ENCODE measurements at regions not wholly inside any gene's neighbourhood (a gene's known extent, or its start where the extent isn't known, plus 50 kb on each side); places are given as distances from the start of the nearest gene placed in this dataset.
A peak's percentile ranks its signal among the peaks of the same experiment; 100 is the strongest.

DNA sequence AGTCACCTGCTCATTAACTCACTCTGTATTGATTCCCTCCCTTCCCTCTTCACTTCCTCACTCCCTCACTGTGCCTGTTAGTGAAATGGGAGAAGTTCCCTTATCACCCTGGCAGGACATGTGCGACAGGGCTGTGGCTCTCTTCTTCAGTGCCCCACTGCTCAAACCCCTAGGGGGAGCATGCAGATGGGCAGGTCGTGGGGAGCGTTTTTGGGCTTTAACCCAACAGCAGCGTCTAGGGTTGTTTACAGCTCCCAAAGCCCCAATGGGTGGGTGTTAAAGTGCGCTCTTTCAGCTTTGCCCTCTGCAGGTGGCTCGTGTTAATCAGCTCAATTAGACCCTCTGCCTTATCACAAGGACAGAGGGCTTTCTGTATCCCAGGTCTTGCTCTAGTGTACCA is 447.8 kb upstream of the PROK2 start:
- Histone ChIP-seq H3K9me3 (replicated peaks) (no peaks in the 10 kb centered on the region), H3K27ac (no peak overlapping the region), H3K4me3 (no peak overlapping the region), H3K36me3 (no peaks in the 10 kb centered on the region), H3K27me3 (replicated peaks) (no peaks in the 10 kb centered on the region), H3K4me1 (replicated peaks) (peaks cover 3% of the 10 kb centered on the region; the same call in 1 of the 2 replicates)
- DNase-seq (ENCODE audit: low read depth in 1 of 2, low spot score in 2 of 2) = no peak

DNA sequence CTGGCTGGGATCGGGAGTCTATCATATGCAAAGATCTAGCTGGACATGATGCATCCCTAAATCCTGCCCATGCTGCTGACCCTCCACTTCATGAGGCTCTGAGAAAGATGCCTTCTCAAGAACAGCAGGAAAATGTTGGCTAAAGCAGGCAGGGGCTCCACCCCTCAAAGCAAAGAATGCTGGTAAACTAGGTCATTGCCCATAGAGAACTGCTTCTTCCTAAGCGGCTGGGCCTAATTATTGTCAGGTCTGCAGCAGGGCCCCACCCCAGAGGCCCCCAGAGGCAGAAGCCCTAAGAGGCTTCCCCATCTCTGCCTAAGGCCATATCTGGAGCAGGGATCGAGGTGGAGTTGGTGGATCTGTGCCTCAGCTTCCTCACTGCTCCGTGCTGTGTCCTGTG is 447.4 kb upstream of the PROK2 start:
- no peak overlapping the region for H3K4me3 ChIP-seq
- H3K4me1 ChIP-seq (replicated peaks) = no peaks in the 10 kb centered on the region; the same call in 1 of the 2 replicates
- no peaks in the 10 kb centered on the region for H3K36me3 ChIP-seq
- no peak overlapping the region for H3K27ac ChIP-seq
- H3K9me3 ChIP-seq (replicated peaks) = no peaks in the 10 kb centered on the region
- no peaks in the 10 kb centered on the region for H3K27me3 ChIP-seq (replicated peaks)
- no peak for DNase-seq (ENCODE audit: low read depth in 1 of 2, low spot score in 2 of 2)

DNA sequence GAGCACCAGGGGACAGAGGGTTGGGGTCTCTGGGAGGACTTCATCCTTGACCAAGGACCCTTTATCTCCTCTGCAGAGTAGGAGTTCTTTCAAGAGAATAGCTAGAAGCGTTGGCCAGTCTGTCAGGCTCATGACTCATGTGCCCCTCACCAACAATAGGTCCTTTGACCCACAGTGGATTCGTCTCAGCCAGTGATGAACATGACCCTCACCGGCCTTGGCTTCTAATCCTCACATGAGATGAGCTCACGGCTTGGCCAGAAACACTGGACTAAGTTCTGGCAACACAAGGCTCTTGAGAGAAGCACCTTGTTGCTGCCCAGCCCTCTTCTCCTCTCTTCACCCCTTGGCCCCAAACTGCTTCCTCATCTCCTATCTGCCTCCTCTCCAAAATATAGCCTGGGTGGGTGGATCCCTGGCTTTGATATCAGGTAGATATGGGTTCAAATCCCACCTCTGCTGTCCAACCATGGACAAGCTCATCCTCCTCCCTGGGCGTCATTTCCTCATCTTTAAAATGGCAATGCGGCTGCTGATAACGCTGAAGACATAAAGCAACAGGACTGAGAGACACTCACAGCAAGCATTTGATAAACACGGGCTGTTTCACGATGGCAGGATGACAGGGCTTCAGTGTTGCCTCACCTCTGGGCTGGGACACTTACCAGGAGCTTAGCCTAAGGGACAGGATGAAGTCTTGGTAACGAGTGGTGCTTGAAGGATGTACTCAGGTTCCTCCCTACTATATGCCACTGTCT is 446.7 kb upstream of the PROK2 start:
- Histone ChIP-seq H3K4me3 (no peak overlapping the region), H3K9me3 (replicated peaks) (no peaks in the 10 kb centered on the region), H3K27ac (no peak overlapping the region), H3K27me3 (replicated peaks) (no peaks in the 10 kb centered on the region), H3K4me1 (replicated peaks) (no peaks in the 10 kb centered on the region), H3K36me3 (no peaks in the 10 kb centered on the region)
- DNase-seq (ENCODE audit: low read depth in 1 of 2, low spot score in 2 of 2) = no peak

DNA sequence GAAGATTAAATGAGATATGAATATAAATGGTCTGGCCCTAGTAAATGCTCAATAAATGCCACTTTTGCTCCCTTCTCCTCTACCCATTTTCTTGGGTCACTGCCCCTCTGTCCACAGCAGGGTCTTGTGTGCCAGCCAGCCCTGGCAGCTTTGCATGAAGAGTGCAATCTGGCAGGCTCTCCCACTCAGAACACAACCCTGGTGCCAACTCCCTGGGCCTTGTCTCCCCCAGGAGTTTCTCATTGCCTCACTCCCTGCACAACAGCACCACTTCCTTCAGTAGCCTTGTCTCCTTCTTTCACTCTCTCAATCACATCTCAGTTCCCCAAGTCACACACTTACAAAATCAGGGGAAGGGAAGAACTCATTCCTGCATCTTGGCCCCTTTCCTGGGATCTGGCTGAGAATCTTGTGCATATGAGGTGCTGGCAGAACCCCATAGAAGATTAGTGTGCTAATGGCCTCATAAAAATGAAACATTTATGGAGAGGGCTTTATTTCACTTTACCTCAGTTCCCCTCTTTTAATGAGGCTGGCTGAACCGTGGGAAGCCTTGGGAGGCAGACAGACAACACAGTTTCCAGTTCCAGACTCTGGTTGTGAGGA is 445.9 kb upstream of the PROK2 start:
- Histone ChIP-seq H3K27ac (no peak overlapping the region), H3K27me3 (replicated peaks) (no peaks in the 10 kb centered on the region), H3K4me3 (no peak overlapping the region), H3K36me3 (no peaks in the 10 kb centered on the region), H3K9me3 (replicated peaks) (0 out of 2 replicates have a peak, but pooled peaks cover 3% of the 10 kb centered on the region), H3K4me1 (replicated peaks) (no peaks in the 10 kb centered on the region)
- no peak for DNase-seq (ENCODE audit: low read depth in 1 of 2, low spot score in 2 of 2)

DNA sequence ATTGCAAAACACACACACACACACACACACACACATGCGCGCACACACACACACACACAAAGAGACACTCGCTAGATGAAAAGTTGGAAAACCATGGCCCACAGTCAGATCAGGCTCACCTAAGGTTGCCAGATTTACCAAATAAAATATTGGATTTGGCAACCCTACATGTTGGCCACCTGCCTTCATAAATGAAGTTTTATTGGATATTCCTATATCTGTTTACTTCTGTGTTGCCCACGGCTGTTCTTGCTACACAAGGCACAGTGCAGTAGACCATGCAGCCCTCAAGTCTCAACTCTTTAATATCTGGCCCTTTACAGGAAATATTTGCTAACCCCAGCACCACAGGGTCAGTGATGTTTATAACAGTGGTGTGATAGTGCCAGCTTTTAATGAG is 445.0 kb upstream of the PROK2 start:
- DNase-seq (ENCODE audit: low read depth in 1 of 2, low spot score in 2 of 2) = no peak
- Histone ChIP-seq H3K27ac (no peak overlapping the region), H3K27me3 (replicated peaks) (no peaks in the 10 kb centered on the region), H3K4me1 (replicated peaks) (no peaks in the 10 kb centered on the region), H3K4me3 (no peak overlapping the region), H3K9me3 (replicated peaks) (peaks cover 3% of the 10 kb centered on the region; the same call in 1 of the 2 replicates), H3K36me3 (no peaks in the 10 kb centered on the region)

DNA sequence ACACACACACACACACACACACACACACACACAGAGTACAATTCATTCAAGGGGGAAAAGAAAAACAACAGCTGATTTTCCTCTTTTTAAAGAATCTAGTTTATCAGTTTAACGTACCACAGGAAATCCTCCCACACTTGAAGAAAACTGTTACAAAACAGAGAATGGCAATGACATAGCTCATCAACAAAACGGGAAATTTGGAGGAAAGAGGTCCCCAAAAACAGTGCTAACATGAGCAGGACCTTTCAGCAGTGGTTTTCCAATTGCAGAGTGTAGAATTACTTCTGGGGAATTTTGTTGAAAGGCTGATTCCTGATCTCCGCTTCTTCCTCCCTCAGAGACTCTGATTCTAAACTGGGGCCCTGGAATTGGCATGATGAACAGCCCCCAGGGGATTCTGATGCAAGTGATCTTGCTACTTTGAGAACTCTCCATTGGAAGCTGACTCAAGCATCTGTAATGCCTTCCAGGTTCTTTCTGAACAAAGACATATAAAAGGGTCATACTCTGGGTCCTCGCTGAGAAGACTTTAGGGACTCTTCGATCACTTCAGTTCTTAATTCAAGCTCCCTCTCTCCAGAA is 442.6 kb upstream of the PROK2 start:
- H3K27me3 ChIP-seq (replicated peaks) = no peaks in the 10 kb centered on the region
- H3K9me3 ChIP-seq (replicated peaks) = peaks cover 3% of the 10 kb centered on the region; the same call in 1 of the 2 replicates
- no peak overlapping the region for H3K27ac ChIP-seq
- DNase-seq (ENCODE audit: low read depth in 1 of 2, low spot score in 2 of 2) = no peak
- H3K4me1 ChIP-seq (replicated peaks) = no peaks in the 10 kb centered on the region
- no peaks in the 10 kb centered on the region for H3K36me3 ChIP-seq
- H3K4me3 ChIP-seq = no peak overlapping the region

DNA sequence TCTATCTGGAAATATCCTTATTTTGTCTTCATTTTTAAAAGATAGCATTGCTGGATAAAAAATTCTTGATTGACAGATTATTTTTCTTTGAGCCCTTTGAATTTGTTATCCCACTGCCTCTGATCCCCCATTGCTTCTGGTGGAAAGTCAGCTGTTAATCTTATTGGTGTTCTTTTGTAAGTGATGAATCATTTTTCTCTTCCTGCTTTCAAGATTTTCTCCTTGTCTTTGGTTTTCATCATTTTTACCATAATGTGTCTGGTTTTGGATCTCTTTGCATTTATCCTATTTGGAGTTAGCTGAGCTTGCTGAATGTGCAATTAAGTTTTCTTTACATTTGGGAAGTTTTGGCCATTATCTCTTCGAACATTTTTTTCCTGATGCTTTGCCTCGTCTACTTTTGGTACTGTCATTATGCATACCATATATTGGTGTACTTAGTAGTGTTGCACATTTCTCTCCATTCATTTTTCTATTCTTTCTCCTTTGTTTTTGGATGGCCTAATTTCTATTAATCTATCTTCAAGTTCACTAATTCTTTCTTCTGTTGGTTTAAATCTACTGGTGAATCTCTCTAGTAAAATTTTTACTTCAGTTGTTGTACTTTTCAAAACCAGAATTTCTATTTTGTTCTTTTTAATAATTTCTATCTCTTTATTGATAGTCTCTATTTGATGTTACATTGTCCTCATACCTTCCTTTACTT is 440.0 kb upstream of the PROK2 start:
- Histone ChIP-seq H3K9me3 (replicated peaks) (peaks cover 3% of the 10 kb centered on the region; the same call in 1 of the 2 replicates), H3K27me3 (replicated peaks) (no peaks in the 10 kb centered on the region)
- no peak for DNase-seq (ENCODE audit: low read depth in 1 of 2, low spot score in 2 of 2)

DNA sequence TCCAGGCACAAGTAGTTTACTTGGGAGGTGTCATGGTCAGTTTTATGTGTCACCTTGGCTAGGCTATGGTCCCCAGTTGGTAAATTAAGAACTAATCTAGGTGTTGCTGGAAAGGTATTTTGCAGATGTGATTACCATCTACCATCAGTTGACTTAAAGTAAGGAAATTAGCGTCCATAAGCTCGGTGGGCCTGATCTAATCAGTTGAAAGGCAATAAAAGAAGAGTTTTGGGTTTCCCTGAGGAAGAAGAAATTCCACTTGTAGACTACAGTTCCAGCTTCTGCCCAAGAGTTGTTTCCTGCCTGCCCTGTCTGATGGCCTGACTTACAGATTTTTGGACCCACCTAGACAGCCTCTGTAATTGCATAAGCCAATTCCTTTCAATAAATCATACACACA is 438.7 kb upstream of the PROK2 start:
- Histone ChIP-seq H3K27ac (no peak overlapping the region), H3K27me3 (replicated peaks) (no peaks in the 10 kb centered on the region), H3K9me3 (replicated peaks) (peaks cover 3% of the 10 kb centered on the region; the same call in 1 of the 2 replicates), H3K36me3 (no peaks in the 10 kb centered on the region), H3K4me1 (replicated peaks) (no peaks in the 10 kb centered on the region), H3K4me3 (no peak overlapping the region)
- no peak for DNase-seq (ENCODE audit: low read depth in 1 of 2, low spot score in 2 of 2)

More for the DNA sequence above, 440.0 kb upstream of the PROK2 start:
- H3K36me3 ChIP-seq = no peaks in the 10 kb centered on the region
- H3K4me1 ChIP-seq (replicated peaks) = no peaks in the 10 kb centered on the region
- H3K27ac ChIP-seq = no peak overlapping the region
- H3K4me3 ChIP-seq = no peak overlapping the region

DNA sequence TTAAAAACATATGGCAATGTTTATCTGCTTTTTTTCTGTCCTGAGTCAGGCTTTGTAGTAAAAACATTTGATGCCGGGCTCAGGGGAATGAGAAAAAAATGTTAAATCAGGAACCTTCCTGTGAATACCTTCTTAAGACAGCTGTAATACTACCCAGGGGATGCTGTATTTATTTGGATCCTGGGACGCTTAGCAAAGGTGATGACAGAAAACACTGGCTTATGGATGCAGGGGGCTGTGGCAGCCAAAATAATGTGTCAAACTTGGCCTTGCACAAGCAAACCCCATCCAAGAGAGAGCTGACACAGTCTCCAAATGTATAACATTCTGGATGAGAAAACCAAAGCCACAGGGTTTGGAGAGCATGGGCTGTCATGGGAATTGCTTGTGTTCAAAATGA is 438.2 kb upstream of the PROK2 start:
- H3K9me3 ChIP-seq (replicated peaks) = peaks cover 3% of the 10 kb centered on the region; the same call in 1 of the 2 replicates
- DNase-seq (ENCODE audit: low read depth in 1 of 2, low spot score in 2 of 2) = no peak
- no peaks in the 10 kb centered on the region for H3K4me1 ChIP-seq (replicated peaks)
- no peak overlapping the region for H3K4me3 ChIP-seq
- H3K36me3 ChIP-seq = no peaks in the 10 kb centered on the region
- no peak overlapping the region for H3K27ac ChIP-seq
- H3K27me3 ChIP-seq (replicated peaks) = no peaks in the 10 kb centered on the region

DNA sequence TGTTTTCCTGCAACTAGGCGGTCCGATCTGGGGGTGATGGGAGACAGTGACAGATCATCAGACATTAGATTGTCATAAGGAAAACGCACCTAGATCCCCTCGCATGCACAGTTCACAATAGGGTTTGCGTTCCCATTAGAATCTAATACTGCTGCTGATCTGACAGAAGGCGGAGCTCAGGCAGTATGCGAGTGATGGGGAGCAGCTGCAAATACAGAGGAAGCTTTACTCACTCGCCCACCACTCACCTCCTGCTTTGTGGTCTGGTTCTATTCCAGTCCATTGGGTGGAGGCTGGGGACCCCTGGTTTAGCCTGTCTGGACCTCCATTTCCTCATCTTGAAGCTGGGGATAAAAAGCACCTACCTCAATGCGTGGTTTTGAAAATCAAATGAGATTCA is 437.5 kb upstream of the PROK2 start:
- H3K27me3 ChIP-seq (replicated peaks) = no peaks in the 10 kb centered on the region
- no peak overlapping the region for H3K27ac ChIP-seq
- H3K4me1 ChIP-seq (replicated peaks) = no peaks in the 10 kb centered on the region
- H3K36me3 ChIP-seq = no peaks in the 10 kb centered on the region
- H3K9me3 ChIP-seq (replicated peaks) = peaks cover 3% of the 10 kb centered on the region; the same call in 1 of the 2 replicates
- DNase-seq (ENCODE audit: low read depth in 1 of 2, low spot score in 2 of 2) = no peak
- no peak overlapping the region for H3K4me3 ChIP-seq

DNA sequence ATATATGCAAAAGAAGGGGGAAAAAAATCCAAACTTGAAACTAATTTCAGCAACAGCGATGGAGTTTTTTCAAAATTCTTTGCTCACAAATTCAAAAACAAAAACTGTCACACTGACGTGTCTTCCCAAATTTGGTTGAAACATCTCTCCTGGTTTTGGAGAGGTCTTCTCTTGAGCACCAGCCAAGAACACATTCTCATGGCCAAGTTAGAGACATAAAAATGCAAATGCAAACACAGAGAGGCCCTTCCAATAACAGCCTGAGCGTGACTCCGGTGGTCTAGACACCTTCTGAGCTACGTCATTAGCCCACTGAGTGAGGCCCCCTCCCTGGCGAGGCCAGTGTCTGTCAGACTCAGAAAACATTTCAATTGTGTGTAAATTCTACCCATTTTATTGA is 436.0 kb upstream of the PROK2 start:
- peak in 1 of 2 experiments; percentile 10 for DNase-seq (ENCODE audit: low read depth in 1 of 2, low spot score in 2 of 2)
- no peaks in the 10 kb centered on the region for H3K27me3 ChIP-seq (replicated peaks)

DNA sequence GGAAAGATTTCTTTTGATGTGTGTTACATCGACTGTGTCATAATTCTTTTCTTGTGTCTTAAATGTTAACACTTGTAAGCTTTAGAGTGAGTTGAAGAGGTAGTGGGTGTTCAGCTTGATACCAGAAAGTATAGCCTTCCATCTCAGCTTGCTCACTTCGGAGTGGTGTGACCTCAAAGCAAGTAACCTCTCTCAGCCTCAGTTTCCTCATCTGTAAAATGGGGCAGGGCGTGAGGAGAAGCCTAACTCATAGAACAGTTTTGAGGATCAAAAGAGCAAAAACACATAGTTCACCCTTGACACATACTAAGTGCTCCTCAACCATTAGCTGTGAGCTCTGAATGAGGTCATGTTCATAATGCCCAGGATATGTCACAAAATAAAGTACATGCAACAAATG is 434.8 kb upstream of the PROK2 start:
- no peaks in the 10 kb centered on the region for H3K27me3 ChIP-seq (replicated peaks)
- no peak overlapping the region for H3K27ac ChIP-seq
- H3K9me3 ChIP-seq (replicated peaks) = no peaks in the 10 kb centered on the region
- no peaks in the 10 kb centered on the region for H3K4me1 ChIP-seq (replicated peaks)
- H3K4me3 ChIP-seq = no peak overlapping the region
- no peak for DNase-seq (ENCODE audit: low read depth in 1 of 2, low spot score in 2 of 2)
- H3K36me3 ChIP-seq = no peaks in the 10 kb centered on the region

More for the DNA sequence above, 436.0 kb upstream of the PROK2 start:
- Histone ChIP-seq H3K9me3 (replicated peaks) (no peaks in the 10 kb centered on the region; the same call in 1 of the 2 replicates), H3K4me1 (replicated peaks) (no peaks in the 10 kb centered on the region), H3K36me3 (no peaks in the 10 kb centered on the region), H3K27ac (no peak overlapping the region), H3K4me3 (no peak overlapping the region)

DNA sequence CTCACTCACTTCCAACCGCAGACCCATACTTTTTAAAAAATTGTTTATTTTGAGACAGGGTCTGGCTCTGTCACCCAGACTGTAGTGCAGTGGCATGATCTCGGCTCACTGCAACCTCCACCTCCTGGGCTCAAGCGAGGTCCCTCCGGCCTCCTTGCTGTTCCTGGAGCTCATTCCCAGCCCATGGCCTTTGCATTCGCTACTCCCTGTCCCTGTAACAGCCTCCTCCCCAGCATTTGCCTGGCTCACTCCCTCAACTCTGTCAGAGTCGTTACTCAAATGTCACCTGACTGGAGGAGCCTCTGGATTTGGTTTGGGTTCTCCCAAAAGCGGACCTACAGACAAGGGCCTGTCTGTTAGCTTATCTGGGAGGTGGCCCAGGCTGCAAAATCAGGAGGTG is 432.6 kb upstream of the PROK2 start:
- no peak overlapping the region for H3K27ac ChIP-seq
- no peak overlapping the region for H3K4me3 ChIP-seq
- H3K27me3 ChIP-seq (replicated peaks) = no peaks in the 10 kb centered on the region
- DNase-seq (ENCODE audit: low read depth in 1 of 2, low spot score in 2 of 2) = no peak
- no peaks in the 10 kb centered on the region for H3K4me1 ChIP-seq (replicated peaks)
- no peaks in the 10 kb centered on the region for H3K9me3 ChIP-seq (replicated peaks)
- H3K36me3 ChIP-seq = no peaks in the 10 kb centered on the region

All from SJSA1 (cell line).